GM12892 (cell line): ENCODE measurements at regions not wholly inside any gene's neighbourhood (a gene's known extent, or its start where the extent isn't known, plus 50 kb on each side); places are given as distances from the start of the nearest gene placed in this dataset.

Experiments
- DNase-seq: peaks from one replicate; pipeline ENCODE4 v3.0.0; 2011; ENCODE audit not compliant: insufficient read length
- FAIRE-seq: peaks from 2 replicates; lab custom pipeline; 2011; peaks lifted over from hg19 to GRCh38; lab: Jason Lieb, UNC
- POLR2A ChIP-seq: IDR thresholded peaks from 2 replicates; pipeline ENCODE4 v1.6.1; 2011; ENCODE audit warnings: low read depth, low read length, control low read depth
- POLR2AphosphoS5 ChIP-seq: IDR thresholded peaks from 2 replicates; pipeline ENCODE4 v1.6.1; 2011; ENCODE audit warnings: low read depth, low read length, control low read depth
- TAF1 ChIP-seq: IDR thresholded peaks from 2 replicates; pipeline ENCODE4 v1.6.1; 2011; ENCODE audit warnings: low read depth, mild to moderate bottlenecking, control low read depth, low read length, borderline replicate concordance

DNA sequence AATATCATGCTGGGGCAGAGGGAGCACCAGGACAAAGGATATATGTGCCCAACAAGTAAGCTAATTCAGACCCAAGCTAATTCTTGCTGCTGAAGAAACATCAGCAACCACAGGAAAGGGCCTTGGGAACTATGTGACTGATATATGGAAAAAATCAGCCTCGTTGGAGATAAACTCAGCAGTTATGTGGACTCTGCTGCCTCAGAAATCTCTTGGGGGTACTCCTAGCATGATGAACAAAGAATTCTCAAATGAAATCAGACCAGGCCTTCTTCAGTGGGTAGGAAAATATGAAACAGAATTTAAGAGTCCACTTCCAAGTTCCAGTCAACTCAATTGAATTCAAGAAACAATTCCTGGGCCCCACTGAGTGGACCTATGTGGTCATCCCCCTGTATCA, 367.9 kb downstream of the TNS1 start:
- no peak for FAIRE-seq
- no peak for DNase-seq
- TF ChIP-seq TAF1: no peak
- TF ChIP-seq POLR2AphosphoS5: no peak
- TF ChIP-seq POLR2A: no peak

- DNase-seq: no peak
- no peak for TF ChIP-seq POLR2A
- no peak for TF ChIP-seq TAF1
- TF ChIP-seq POLR2AphosphoS5: no peak
- no peak for FAIRE-seq
These were observed 370.8 kb downstream of the TNS1 start for GRCh38 chr2:217632043-217632442.

DNA sequence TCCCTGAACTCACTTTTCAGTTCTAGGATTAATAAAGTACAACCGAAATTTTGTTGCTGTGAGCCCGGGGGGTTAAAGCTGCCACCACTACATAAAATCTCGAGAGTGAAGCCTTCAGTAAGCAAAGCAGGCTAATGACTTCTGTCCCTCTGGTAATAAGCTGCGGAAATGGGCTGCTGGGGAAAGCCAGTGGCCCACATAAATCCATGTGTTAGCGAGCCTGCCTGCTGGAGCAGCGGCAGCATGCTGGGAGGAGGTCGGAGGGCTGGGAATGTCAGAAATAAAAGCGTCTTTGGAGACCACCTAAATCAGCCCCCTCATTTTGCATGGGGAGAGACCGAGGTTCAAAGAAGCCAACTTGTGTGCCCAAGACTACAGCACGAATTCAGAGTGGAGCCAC, 371.7 kb downstream of the TNS1 start:
- TF ChIP-seq POLR2A: no peak
- TF ChIP-seq TAF1: no peak
- no peak for TF ChIP-seq POLR2AphosphoS5
- no peak for DNase-seq
- FAIRE-seq: no peak

DNA sequence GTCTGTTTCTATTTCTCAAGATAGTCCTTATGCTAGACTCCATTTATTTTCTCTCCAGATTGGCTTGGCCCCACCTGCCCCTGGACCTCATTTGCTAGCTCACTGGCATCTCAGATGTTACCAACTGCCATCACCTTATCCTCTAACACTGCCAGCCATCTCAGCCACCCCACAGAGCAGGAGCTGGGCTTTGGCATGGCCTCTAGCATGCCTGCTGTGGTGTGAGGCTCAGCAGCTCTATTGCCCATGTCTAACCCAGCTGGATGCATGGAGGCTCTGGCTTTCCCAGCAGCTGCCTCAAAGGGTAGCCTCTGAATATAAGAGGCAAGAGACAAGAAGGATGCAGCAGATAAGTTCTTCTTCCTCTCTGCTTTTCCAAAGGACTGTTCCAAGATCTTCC, 373.4 kb downstream of the TNS1 start:
- no peak for FAIRE-seq
- no peak for DNase-seq
- TF ChIP-seq TAF1: no peak

DNA sequence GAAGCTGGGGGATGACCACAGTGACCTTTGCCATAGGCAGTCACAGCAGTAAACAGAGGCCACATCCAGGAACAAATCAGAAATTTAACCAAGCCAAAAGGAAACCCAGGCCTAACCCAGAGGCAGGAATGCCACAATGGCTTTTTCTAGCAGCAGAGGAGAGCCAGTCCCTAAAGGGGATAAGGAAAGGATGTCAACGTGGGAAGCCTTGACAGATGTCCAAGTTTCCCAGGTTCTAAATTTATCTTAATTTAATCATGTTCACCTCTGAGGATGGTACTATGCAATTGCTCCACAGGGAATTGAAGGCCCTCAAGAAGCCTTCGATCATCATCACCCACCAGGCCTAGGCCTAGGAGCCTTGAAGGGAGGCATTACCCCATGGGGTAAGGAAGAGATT, 374.7 kb downstream of the TNS1 start:
- TF ChIP-seq POLR2A (no peak), POLR2AphosphoS5 (no peak), TAF1 (no peak)
- FAIRE-seq (no peak), DNase-seq (no peak)

GRCh38 chr2:217626926-217627325, 375.9 kb downstream of the TNS1 start:
- no peak for TF ChIP-seq TAF1
- no peak for TF ChIP-seq POLR2AphosphoS5
- TF ChIP-seq POLR2A: no peak
- DNase-seq (no peak), FAIRE-seq (no peak)

- TF ChIP-seq POLR2AphosphoS5: no peak
- TF ChIP-seq POLR2A: no peak
- TF ChIP-seq TAF1: no peak
- FAIRE-seq: no peak
These were observed 377.1 kb downstream of the TNS1 start for GRCh38 chr2:217625557-217626169.

DNA sequence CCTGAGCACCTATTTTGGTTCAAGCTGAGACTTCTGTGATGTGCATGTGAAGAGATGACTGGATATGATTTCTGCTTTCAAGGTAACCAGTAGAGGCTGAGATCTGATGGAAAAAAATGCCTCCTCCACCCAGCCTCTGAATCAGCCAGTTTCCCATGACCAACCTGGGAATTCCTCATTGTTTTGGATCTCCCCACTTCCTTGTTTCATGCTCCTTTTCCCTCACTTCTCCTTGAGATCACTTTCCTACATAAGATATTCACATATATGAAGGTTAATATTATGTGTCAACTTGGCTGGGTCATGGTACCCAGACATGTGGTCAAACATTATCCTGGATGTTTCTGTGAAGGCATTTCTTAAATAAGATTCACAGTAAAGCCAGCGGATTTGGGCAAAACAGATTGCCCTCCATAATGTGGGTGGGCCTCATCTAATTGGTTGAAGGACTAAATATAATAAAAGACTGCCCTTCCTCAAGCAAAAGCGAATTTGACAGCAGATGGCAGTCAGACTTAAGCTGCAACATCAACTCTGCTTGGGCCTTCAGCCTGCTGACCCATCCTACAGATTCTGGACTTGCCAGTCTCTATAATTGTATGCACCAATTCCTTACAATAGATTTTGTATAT, 379.4 kb downstream of the TNS1 start:
- TF ChIP-seq TAF1: no peak
- no peak for TF ChIP-seq POLR2A
- no peak for TF ChIP-seq POLR2AphosphoS5
- FAIRE-seq (no peak), DNase-seq (no peak)

More at GRCh38 chr2:217625557-217626169, 377.1 kb downstream of the TNS1 start:
- no peak for DNase-seq

DNA sequence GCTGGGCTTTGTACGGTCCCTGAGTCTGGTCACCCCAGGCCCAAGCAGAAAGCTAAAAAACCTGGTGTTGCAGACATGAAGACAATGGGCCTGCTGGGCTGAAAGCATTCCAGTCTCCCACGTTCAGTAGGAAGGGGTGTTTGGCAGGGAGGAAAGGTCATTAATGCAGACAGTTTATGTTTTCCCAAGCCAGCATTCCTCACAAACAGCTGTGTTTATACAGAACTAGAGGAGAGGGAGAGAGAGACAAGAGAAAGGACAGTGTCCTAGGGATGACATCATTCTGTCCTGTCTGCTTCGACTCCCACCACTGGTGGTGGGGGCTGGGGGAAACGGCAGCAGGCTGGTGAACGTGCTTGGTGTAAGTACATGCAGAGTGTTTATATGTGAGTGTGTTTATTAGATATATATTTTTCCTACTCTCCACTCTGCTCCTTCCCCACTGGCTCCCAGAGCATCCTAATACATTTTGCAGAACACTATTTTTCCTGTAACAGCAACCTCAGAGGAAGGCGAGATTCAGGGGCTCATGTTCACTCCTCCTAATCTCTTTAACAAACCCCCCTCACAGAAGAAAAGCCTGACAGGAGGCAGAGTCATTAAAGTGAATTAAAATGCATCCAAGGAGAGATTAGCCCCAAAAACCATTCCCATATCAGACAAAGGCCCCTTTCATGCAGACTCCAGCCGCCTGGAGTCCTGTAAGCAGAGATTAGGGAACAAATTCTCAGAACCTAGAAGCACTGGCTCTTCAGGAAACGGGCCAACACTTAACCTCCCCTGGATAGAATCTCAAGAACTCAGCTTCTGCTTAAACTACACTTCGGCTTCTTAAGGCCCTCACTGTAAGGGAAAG, 380.4 kb downstream of the TNS1 start:
- DNase-seq (no peak), FAIRE-seq (no peak)
- TF ChIP-seq TAF1 (no peak), POLR2A (no peak), POLR2AphosphoS5 (no peak)

DNA sequence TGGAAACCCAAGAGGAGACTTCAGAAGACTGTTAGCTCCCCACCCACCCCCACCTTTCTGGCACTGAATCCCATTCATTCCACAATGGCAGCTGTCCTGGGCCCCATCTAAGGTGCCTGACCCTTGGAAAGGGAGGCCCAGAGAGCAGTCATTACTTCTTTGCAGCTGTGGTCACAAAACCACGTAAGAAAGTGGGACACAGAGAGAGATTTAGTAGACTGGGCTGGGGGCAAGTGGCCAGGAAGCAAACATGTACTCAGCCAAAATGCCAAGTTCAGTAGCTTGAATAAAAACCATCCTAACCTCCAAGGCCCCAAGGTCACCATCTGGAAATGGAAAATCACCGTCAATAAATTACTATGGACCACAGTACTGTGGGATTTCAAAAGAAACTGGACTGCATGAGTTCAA, 381.4 kb downstream of the TNS1 start:
- FAIRE-seq (no peak), DNase-seq (no peak)
- TF ChIP-seq TAF1: no peak
- no peak for TF ChIP-seq POLR2AphosphoS5
- TF ChIP-seq POLR2A: no peak

DNA sequence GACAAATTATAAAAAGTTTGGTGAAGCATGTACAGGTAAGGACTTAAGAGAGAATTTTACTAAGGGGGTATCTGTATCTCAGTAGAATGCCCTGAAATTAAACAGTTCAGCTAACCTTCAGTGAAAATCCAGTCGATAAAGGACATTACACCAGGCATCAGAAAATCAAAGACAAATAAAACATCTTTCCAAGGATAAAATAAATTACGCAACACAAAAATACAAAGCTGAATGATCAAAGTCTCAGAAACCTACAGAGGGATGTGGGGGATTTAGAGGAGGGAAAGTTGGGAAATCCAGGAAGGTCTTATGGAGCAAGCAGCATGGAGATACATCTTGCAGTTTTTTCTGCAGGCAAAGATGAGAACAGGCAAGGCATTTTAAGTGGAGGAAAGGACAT, 384.1 kb downstream of the TNS1 start:
- FAIRE-seq: no peak
- DNase-seq: no peak
- TF ChIP-seq POLR2A (no peak), TAF1 (no peak), POLR2AphosphoS5 (no peak)

DNA sequence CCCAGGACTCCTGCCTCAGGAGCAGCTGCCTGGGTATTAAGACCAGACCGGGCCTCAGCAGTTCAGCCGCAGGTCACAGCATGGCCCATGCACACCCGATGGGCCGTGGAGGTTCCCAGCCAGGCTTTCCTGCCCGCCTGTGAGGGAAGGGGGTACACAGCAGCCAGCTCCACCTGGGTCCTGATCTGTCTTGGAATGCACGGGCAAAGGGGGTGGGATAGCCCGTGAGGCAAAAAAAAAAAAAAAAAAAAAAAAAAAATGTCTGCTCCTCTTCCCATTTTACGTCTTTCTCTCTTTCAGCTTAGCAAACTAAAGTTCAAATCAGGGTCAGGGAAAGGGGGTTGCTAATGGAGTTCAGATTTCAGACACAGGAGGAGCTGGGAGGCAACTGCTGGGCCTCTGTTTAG, 385.2 kb downstream of the TNS1 start:
- no peak for FAIRE-seq
- TF ChIP-seq TAF1 (no peak), POLR2A (no peak), POLR2AphosphoS5 (no peak)
- no peak for DNase-seq
